WTC11 (cell line): ENCODE measurements at regions not wholly inside any gene's neighbourhood (a gene's known extent, or its start where the extent isn't known, plus 50 kb on each side); places are given as distances from the start of the nearest gene placed in this dataset.

ENCODE experiments used
- ATF1 ChIP-seq: sonication (generic); formaldehyde crosslinking; IDR thresholded peaks from 2 replicates; pipeline ENCODE4 v1.8.1; 2023; ENCODE audit warnings: mild to moderate bottlenecking, moderate library complexity, missing genetic modification reagents
- ATF3 ChIP-seq: sonication (generic); formaldehyde crosslinking; conservative IDR thresholded peaks from 2 replicates; pipeline ENCODE4 v1.8.1; 2022; ENCODE audit warnings: mild to moderate bottlenecking, missing genetic modification reagents
- CREM ChIP-seq: sonication (generic); formaldehyde crosslinking; IDR thresholded peaks from 2 replicates; pipeline ENCODE4 v1.8.1; 2022; ENCODE audit warnings: mild to moderate bottlenecking, missing genetic modification reagents, moderate library complexity
- EMX1 ChIP-seq: fragments of 250-450 bp; sonication (Bioruptor Pico); IDR thresholded peaks from 2 replicates; pipeline ENCODE4 v1.8.0; 2021; ENCODE audit warnings: mild to moderate bottlenecking
- IRF1 ChIP-seq: sonication (generic); formaldehyde crosslinking; IDR thresholded peaks from 2 replicates; pipeline ENCODE4 v1.8.0; 2023; ENCODE audit warnings: missing genetic modification reagents
- IRF2 ChIP-seq: sonication (generic); formaldehyde crosslinking; IDR thresholded peaks from 2 replicates; pipeline ENCODE4 v1.8.0; 2022; ENCODE audit warnings: low read depth, missing genetic modification reagents, borderline replicate concordance
- NFYB ChIP-seq: sonication (generic); formaldehyde crosslinking; conservative IDR thresholded peaks from 2 replicates; pipeline ENCODE4 v1.8.0; 2022; ENCODE audit warnings: low read depth, missing genetic modification reagents
- NR2C2 ChIP-seq: sonication (generic); formaldehyde crosslinking; IDR thresholded peaks from 2 replicates; pipeline ENCODE4 v1.8.0; 2022; ENCODE audit warnings: mild to moderate bottlenecking, missing genetic modification reagents
- NR3C1 ChIP-seq: sonication (generic); formaldehyde crosslinking; conservative IDR thresholded peaks from 2 replicates; pipeline ENCODE4 v1.8.1; 2023; ENCODE audit warnings: low read depth, mild to moderate bottlenecking, missing genetic modification reagents
- ZBTB21 ChIP-seq: sonication (generic); formaldehyde crosslinking; IDR thresholded peaks from 2 replicates; pipeline ENCODE4 v1.8.1; 2023; ENCODE audit warnings: mild to moderate bottlenecking, missing genetic modification reagents, borderline replicate concordance
- ZNF317 ChIP-seq: sonication (generic); formaldehyde crosslinking; IDR thresholded peaks from 2 replicates; pipeline ENCODE4 v1.8.1; 2023; ENCODE audit warnings: low read depth, mild to moderate bottlenecking, moderate library complexity, missing genetic modification reagents, borderline replicate concordance
- ZNF423 ChIP-seq: fragments of 250-450 bp; sonication (Bioruptor Pico); IDR thresholded peaks from 2 replicates; pipeline ENCODE4 v2.1.2; 2022; ENCODE audit warnings: mild to moderate bottlenecking, moderate library complexity
- TF ChIP-seq, protein P1 (sequence below): sonication (generic); formaldehyde crosslinking; IDR thresholded peaks from 2 replicates; pipeline ENCODE4 v1.8.0; 2023; ENCODE audit warnings: mild to moderate bottlenecking, missing genetic modification reagents
- TF ChIP-seq, protein P2 (sequence below): fragments of 200-600 bp; IDR thresholded peaks from 2 replicates; pipeline ENCODE4 v1.8.0; 2022; ENCODE audit warnings: antibody characterized with exemption

DNA sequence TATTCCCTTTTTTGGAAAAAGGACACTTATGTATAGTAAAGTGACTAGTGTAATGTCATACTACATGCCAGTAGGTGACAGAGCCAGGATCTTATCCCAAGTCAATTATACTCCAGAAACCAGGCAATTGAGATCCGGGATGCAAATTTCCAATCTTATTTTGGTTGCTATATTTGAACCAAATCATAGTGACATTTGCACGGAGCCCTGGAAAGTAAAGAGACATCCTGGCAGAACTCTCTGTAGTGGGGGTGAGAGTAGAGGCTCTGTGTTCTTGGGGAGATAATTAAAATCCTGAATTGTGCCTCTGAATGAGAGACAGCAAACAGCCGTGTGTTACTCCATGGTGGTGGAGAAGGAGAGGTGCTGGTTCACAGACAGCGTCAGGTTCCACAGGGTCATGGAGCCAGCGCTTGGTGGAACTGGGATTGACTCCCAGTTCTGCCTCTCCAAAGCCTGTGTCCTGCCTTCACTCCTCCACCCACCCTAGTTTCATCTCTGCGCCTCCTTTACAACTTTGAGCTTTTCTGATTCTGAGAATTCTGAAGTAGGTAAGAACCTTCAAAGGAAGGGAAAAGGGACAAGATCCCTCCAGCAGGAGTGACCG is 432.3 kb downstream of the PTPRU start:
- TF ChIP-seq EMX1 (CRISPR knock-in tag) (no peak), IRF2 (CRISPR knock-in tag) (no peak), ZNF423 (CRISPR knock-in tag) (no peak), NFYB (CRISPR knock-in tag) (no peak), NR2C2 (CRISPR knock-in tag) (no peak), IRF1 (CRISPR knock-in tag) (no peak), ATF1 (no peak), ATF3 (CRISPR knock-in tag) (no peak), NR3C1 (CRISPR knock-in tag) (no peak), CREM (CRISPR knock-in tag) (no peak), ZNF317 (CRISPR knock-in tag) (no peak), ZBTB21 (no peak)
- TF ChIP-seq, protein P1, sequence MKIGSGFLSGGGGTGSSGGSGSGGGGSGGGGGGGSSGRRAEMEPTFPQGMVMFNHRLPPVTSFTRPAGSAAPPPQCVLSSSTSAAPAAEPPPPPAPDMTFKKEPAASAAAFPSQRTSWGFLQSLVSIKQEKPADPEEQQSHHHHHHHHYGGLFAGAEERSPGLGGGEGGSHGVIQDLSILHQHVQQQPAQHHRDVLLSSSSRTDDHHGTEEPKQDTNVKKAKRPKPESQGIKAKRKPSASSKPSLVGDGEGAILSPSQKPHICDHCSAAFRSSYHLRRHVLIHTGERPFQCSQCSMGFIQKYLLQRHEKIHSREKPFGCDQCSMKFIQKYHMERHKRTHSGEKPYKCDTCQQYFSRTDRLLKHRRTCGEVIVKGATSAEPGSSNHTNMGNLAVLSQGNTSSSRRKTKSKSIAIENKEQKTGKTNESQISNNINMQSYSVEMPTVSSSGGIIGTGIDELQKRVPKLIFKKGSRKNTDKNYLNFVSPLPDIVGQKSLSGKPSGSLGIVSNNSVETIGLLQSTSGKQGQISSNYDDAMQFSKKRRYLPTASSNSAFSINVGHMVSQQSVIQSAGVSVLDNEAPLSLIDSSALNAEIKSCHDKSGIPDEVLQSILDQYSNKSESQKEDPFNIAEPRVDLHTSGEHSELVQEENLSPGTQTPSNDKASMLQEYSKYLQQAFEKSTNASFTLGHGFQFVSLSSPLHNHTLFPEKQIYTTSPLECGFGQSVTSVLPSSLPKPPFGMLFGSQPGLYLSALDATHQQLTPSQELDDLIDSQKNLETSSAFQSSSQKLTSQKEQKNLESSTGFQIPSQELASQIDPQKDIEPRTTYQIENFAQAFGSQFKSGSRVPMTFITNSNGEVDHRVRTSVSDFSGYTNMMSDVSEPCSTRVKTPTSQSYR (CRISPR knock-in tag) = no peak
- TF ChIP-seq, protein P2, sequence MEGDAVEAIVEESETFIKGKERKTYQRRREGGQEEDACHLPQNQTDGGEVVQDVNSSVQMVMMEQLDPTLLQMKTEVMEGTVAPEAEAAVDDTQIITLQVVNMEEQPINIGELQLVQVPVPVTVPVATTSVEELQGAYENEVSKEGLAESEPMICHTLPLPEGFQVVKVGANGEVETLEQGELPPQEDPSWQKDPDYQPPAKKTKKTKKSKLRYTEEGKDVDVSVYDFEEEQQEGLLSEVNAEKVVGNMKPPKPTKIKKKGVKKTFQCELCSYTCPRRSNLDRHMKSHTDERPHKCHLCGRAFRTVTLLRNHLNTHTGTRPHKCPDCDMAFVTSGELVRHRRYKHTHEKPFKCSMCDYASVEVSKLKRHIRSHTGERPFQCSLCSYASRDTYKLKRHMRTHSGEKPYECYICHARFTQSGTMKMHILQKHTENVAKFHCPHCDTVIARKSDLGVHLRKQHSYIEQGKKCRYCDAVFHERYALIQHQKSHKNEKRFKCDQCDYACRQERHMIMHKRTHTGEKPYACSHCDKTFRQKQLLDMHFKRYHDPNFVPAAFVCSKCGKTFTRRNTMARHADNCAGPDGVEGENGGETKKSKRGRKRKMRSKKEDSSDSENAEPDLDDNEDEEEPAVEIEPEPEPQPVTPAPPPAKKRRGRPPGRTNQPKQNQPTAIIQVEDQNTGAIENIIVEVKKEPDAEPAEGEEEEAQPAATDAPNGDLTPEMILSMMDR = no peak
